MG63 (cell line): ENCODE measurements at regions not wholly inside any gene's neighbourhood (a gene's known extent, or its start where the extent isn't known, plus 50 kb on each side); places are given as distances from the start of the nearest gene placed in this dataset.

Experiments
- DNase-seq: peaks from one replicate; pipeline ENCODE4 v3.0.0-alpha.2; 2020
- H3K27me3 ChIP-seq: fragments of 250-450 bp; sonication (Bioruptor Pico); 2 replicates; pipeline ENCODE4 v1.5.1; 2020; ENCODE audit warnings: mild to moderate bottlenecking, moderate library complexity
- H3K36me3 ChIP-seq: fragments of 250-450 bp; sonication (Bioruptor Pico); 2 replicates; pipeline ENCODE4 v1.5.1; 2020; ENCODE audit warnings: mild to moderate bottlenecking, moderate library complexity
- H3K4me3 ChIP-seq: fragments of 250-450 bp; sonication (Bioruptor Pico); 2 replicates; pipeline ENCODE4 v1.5.1; 2020; ENCODE audit warnings: mild to moderate bottlenecking, moderate library complexity
- H3K9me3 ChIP-seq: fragments of 250-450 bp; sonication (Bioruptor Pico); 2 replicates; pipeline ENCODE4 v1.5.1; 2020; ENCODE audit warnings: mild to moderate bottlenecking, moderate library complexity

DNA sequence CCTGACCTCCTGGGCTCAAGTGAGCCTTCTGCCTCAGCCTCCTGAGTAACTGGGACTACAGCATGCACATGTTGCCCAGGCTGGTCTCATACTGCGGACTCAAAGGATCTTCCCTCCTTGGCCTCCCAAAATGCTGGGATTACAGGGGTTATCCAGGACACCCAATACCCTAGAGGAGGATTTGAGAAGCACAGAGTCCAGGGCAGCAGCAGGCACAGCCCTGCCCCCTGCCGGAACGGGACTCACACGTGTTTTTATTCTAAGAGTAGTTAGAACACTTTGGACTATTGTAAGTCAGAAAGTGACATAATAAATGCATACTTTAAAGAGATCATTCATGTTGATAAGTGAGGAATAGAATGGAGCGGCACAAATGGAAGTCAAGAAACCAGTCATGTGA is 80.2 kb downstream of the C6orf118 start:
- no peak for DNase-seq
- no peaks in the 10 kb centered on the region for H3K27me3 ChIP-seq
- no peaks in the 10 kb centered on the region for H3K9me3 ChIP-seq
- no peak overlapping the region for H3K4me3 ChIP-seq
- no peaks in the 10 kb centered on the region for H3K36me3 ChIP-seq

DNA sequence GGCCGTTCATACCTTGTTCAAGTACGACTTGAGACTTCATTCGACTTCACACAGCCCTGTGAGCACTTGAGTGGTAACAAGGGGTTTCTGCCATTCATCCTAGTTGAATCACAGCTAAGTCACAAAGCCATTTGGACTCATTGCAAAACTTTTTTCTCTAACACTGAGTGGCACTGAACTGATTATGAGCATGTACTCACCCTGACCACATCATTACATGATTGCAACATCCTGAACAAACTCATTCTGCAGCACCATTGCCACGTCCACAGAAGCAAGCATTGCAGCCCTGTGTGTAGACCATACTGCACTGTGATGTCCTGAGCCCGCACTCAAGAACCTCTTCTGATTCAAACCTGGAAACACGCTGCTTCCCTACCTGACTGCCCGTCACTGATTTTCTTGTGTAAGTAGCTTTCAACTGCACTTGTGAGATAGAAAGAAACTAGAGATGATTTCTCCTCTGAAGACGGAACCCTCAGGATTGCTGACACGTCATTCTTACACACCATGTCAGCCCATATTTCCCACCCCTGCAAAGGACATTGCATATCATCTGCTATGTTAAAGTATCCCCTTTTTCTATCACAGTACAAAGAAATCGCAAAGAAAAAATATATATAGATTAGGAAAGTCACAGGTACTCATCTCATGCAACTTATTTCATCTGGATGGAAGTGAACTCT is 81.6 kb downstream of the C6orf118 start:
- Histone ChIP-seq H3K27me3 (no peaks in the 10 kb centered on the region), H3K9me3 (no peaks in the 10 kb centered on the region), H3K36me3 (no peaks in the 10 kb centered on the region), H3K4me3 (no peak overlapping the region)
- DNase-seq, result peak; percentile 10

DNA sequence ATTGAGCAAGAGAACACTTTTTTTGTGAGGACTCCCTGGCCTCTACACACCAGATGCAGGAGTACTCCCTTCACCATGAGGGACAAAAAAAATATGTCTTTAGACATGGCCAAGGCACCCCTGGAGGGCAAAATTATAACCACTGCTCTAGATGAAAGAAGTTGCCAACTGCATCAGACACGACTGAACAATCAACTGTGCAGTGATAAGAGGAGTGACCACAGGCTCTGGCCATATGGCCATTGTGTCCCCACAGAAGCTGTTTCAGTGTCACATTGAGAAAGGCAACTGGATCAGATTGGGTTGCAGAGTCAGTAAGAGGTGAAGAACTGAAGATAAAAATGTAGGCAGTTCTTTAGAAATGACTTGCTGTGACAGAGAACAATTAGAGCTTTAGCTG is 85.7 kb downstream of the C6orf118 start:
- no peaks in the 10 kb centered on the region for H3K9me3 ChIP-seq
- H3K36me3 ChIP-seq, result no peaks in the 10 kb centered on the region
- no peaks in the 10 kb centered on the region for H3K27me3 ChIP-seq
- H3K4me3 ChIP-seq, result no peak overlapping the region
- no peak for DNase-seq

- Histone ChIP-seq H3K27me3 (no peaks in the 10 kb centered on the region), H3K36me3 (no peaks in the 10 kb centered on the region), H3K4me3 (no peak overlapping the region), H3K9me3 (no peaks in the 10 kb centered on the region)
- DNase-seq, result no peak
Observed at GRCh38 chr6:165223101-165223500, 86.3 kb downstream of the C6orf118 start.

DNA sequence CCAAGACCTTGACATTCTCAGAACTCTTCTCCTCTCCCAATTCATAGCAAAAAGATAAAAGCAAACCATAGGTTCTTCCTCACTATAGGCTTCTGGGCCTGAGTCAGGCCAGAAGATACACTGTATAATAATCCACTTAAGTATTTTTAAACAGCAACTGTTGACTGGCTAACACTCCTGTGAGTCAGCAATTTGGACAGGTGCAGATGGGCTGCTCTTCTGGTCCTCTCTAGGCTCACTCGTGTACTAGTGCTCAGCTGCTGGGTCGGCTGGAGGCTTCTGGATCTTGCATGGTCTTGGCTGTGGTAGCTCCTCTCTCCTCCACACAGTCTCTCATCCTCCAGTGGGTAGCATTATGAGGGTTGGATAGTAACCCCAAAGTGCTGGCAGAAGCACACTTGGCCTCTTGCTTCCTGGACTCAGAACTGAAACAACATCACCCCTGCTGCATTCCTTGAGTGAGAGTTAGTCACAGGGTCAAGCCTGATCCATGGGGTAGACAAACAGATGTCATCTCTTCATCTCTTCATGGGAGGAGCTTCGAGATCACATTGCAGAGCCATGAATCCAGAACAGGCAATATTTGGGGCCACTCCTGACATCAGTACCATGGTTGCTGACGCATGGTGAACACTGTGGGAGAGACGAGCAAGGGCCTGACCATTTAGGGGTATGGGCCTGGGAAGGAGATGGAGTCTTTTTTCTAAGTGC is 86.9 kb downstream of the C6orf118 start:
- Histone ChIP-seq H3K4me3 (no peak overlapping the region), H3K36me3 (no peaks in the 10 kb centered on the region), H3K27me3 (no peaks in the 10 kb centered on the region), H3K9me3 (no peaks in the 10 kb centered on the region)
- DNase-seq, result peak; percentile 7

DNA sequence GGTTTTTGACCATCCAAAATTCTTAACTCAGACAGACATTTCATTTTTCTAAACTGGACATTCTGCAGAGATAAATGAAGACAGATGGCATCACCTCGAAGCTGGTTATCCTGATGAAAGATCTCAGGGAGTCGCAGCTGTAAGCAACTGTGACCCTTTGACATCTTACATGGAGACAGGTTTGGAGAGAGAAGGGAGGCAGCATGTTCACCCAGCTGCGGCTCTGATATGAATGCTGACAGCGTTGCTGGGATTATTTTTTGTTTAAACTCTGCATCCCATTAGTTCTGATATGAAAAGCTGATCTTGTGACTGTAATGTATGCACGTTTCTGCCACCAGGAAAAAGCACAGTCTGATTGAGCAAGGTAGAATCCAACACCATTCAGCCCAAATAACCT is 89.4 kb downstream of the C6orf118 start:
- DNase-seq, result no peak
- Histone ChIP-seq H3K36me3 (no peaks in the 10 kb centered on the region), H3K27me3 (no peaks in the 10 kb centered on the region), H3K9me3 (no peaks in the 10 kb centered on the region), H3K4me3 (no peak overlapping the region)

DNA sequence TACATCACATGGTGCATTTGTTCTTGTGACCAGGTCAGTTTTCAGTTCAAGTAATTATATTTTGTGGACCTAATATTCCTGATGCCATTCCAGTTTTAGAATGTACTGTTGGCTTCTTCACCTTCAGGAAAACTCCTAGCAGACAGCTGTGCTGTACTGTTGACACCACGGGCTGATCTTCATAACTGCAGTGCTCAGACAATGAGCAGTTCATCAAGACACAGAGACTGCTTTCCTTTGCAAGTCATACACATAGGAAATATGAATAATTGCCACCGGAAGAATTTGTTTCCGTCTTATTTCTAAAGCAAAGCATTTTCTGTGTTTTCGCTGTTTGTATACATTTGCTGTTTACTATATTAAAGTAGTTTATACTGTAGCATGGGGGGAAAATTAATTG is 89.8 kb downstream of the C6orf118 start:
- Histone ChIP-seq H3K27me3 (no peaks in the 10 kb centered on the region), H3K36me3 (no peaks in the 10 kb centered on the region), H3K9me3 (no peaks in the 10 kb centered on the region), H3K4me3 (no peak overlapping the region)
- no peak for DNase-seq

DNA sequence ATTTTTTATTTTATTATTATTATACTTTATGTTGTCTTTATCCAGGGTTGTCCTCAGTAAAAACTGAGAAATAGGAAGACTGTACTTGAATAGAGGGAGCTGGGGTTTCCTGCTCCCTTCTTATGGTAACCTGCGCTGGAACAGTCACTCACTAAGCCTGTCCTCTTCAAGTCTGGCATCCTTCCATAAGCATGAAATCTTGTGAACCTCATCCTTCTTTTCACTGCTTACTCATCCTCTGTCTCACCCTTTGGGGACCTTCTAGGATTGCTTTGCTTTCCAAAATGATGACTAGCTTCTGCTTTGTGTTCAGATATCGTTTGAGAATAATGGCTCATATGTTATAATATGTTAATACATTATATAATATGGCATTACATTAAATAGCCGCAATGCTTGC is 90.6 kb downstream of the C6orf118 start:
- Histone ChIP-seq H3K36me3 (no peaks in the 10 kb centered on the region), H3K4me3 (no peak overlapping the region), H3K27me3 (no peaks in the 10 kb centered on the region), H3K9me3 (no peaks in the 10 kb centered on the region)
- DNase-seq, result no peak

DNA sequence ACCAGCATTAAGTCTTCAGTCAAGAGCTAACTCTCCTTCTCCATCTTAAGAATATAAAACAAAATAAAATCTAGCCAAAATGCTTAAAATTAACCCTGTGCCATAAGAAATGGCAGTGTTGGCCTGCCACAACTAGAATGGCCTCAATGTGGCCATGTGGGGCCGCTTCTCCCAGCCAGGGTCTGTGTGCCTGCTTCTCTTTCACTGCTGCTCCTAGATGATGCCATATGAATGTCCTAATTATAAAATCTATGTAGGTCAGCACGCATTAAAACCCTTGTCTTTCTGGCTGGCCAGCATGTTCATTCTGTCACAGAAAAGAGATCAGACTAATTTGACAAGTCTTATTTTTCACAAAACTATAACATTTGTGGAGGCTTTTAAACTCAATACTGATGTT is 102.6 kb downstream of the C6orf118 start:
- Histone ChIP-seq H3K4me3 (no peak overlapping the region), H3K36me3 (no peaks in the 10 kb centered on the region), H3K9me3 (no peaks in the 10 kb centered on the region), H3K27me3 (no peaks in the 10 kb centered on the region)
- no peak for DNase-seq

DNA sequence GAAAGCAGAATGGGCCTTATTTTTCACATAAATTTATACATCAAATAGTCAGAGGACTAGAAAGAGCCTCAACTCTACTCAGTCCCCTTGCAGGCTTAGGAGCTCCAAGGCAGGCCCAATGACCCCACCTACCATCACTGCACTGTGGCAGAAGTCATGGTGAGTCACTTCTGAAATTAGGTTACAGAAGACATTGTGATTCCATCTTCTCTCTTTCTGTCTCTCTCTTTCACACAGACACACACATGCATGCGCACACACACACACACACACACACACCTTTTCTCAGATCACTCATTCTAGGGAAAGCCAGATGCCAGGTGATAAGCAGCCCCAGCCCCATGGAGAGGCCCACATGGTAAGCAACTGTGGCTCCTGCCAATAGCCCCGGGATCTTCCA is 103.8 kb downstream of the C6orf118 start:
- no peak overlapping the region for H3K4me3 ChIP-seq
- no peak for DNase-seq

DNA sequence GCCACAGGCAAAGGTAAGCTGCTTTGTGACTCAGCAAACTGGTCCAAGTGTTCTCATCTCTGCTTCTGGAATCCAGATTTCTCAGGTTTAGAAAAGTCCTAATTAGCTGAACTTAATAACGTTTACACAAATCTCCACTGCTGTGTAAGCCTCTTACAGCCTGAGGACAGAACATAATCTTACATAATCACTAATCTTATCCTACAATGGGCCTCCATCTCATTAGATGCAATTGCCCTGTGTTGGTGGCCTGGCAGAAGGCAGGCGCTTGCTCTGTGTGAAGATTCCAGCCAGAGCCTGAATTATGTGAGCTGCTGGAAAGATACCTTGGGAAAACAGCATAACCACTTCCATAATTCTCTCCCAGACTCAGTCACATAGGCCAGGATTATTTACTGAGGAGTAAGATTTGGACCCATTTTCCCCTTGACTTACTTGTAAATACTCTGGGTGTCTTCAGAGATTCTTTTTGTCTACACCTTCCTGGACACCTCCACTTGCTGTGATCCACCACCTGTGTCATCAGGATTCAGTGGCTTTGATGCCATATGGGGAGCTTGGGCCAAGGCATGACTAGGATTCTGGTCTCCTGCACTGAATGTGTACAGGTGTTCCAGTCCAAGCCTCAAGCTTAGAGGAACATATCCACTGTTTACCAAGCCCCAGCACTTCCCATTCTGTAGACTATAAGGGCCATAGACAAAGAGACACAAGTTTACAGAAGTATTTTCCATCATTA is 104.4 kb downstream of the C6orf118 start:
- no peak for DNase-seq
- Histone ChIP-seq H3K27me3 (no peaks in the 10 kb centered on the region), H3K9me3 (no peaks in the 10 kb centered on the region), H3K4me3 (no peak overlapping the region), H3K36me3 (no peaks in the 10 kb centered on the region)

More for the DNA sequence above, 103.8 kb downstream of the C6orf118 start:
- no peaks in the 10 kb centered on the region for H3K36me3 ChIP-seq
- H3K9me3 ChIP-seq, result no peaks in the 10 kb centered on the region
- H3K27me3 ChIP-seq, result no peaks in the 10 kb centered on the region

DNA sequence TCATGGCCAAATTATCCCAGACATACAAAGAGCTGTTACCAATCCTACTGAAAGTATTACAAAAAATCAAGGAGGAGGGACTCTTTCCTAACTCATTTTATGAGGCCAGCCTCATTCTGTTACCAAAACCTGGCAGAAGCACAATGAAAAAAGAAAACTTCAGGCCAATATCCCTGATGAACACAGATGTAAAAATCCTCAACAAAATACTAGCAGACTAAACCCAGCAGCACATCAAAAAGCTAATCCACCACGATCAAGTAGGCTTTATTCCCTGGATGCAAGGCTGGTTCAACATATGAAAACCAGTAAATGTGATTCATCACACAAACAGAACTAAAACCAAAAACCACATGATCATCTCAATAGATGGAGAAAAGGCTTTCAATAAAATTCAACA is 109.2 kb downstream of the C6orf118 start:
- no peak overlapping the region for H3K4me3 ChIP-seq
- no peaks in the 10 kb centered on the region for H3K27me3 ChIP-seq
- DNase-seq, result no peak
- no peaks in the 10 kb centered on the region for H3K36me3 ChIP-seq
- H3K9me3 ChIP-seq, result no peaks in the 10 kb centered on the region

DNA sequence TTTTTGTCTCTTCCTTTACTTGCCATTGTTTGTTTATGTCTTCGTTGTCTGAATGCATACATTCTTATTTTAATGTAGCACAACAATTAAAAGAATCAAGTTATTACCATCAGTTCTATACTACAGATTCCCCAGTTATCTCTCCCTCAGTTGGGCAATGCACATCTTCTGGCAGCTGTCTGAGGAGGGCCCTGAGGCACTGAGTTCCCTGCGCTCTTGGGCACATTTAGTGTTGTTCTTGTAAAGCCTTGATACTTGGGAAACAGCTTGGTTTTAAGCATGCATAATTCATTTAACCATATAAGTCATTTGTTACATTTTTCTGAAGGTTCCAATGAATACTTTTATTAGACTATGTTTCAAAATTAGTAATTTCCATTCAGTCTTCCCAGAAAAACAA is 117.9 kb downstream of the C6orf118 start:
- H3K36me3 ChIP-seq, result no peaks in the 10 kb centered on the region
- H3K27me3 ChIP-seq, result no peaks in the 10 kb centered on the region
- peaks cover 5% of the 10 kb centered on the region; the same call in 1 of the 2 replicates for H3K9me3 ChIP-seq
- H3K4me3 ChIP-seq, result no peak overlapping the region
- no peak for DNase-seq

DNA sequence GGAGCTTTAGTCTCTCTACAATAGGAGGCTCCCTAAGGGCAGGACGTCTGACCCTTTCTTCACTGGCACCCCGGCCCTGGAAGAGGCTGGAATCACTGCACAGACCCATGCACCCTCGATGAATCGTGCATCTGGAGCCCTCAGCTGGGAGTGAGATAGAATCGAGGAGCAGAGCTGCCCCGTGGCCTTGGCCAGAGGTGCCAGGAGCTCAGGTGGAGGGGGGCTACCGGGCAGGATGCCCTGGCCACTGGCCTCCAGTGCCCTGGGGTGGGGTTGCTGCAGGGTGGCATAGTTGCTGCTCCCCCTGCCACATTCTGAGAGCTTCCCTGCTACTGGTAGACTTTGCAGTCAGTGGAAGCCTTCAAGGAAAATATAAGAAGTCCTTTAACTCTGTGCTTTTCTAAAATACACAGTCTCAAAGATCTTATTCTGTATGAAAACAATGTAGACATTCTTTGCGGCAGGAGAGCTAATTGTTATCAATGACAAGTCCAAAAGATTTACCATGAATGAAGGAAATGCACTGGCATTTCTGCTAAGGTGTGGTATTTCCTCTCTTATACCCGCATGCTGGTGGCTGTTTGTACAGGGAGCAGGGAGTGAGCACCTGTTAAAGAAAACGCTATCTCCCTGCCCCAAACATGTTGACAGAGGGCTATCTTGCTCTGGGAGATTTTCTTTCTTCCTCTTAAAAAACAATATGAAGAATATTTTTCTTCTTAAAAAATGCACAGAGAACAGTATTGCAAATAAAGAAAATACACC is 122.8 kb downstream of the C6orf118 start:
- Histone ChIP-seq H3K36me3 (no peaks in the 10 kb centered on the region), H3K27me3 (no peaks in the 10 kb centered on the region), H3K4me3 (no peak overlapping the region), H3K9me3 (peaks cover 5% of the 10 kb centered on the region; the same call in 1 of the 2 replicates)
- no peak for DNase-seq

- DNase-seq, result no peak
- Histone ChIP-seq H3K4me3 (no peak overlapping the region), H3K9me3 (peaks cover 5% of the 10 kb centered on the region; the same call in 1 of the 2 replicates), H3K27me3 (no peaks in the 10 kb centered on the region), H3K36me3 (no peaks in the 10 kb centered on the region)
Observed at GRCh38 chr6:165186041-165186440, 123.4 kb downstream of the C6orf118 start.

- no peak overlapping the region for H3K4me3 ChIP-seq
- DNase-seq, result no peak
- H3K9me3 ChIP-seq, result no peaks in the 10 kb centered on the region
- H3K36me3 ChIP-seq, result no peaks in the 10 kb centered on the region
- no peaks in the 10 kb centered on the region for H3K27me3 ChIP-seq
Observed at GRCh38 chr6:165184192-165184979, 125.0 kb downstream of the C6orf118 start.
